ENCODE measurements at regions not wholly inside any gene's neighbourhood (a gene's known extent, or its start where the extent isn't known, plus 50 kb on each side); places are given as distances from the start of the nearest gene placed in this dataset.

DNA sequence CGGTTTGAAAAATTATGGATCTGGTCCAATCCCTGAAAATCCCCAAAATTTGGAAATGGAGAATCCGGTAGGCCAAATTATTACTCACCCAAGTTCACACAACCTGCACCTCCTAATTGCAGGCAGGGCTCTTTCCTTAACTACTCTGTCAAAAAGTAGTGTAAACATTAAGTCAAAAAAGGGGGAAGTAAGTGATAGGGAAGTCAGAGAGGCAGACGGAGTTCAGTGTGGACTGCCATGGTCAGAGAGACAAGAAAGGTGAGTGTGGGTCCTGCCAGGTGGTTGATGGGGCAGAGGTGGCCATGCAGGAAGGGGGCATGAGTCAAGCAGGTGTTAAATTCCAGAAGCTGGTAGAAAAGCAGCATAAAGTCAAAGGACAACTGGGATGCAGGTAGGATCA lies 83.5 kb upstream of the CALM2 start:
- Mint-ChIP-seq H3K4me3 (no peak overlapping the region), H3K27ac (peak overlapping the region in 2 of 7 donors; percentile 43 to 81), H3K36me3 (no peaks in the 10 kb centered on the region), H3K27me3 (ENCODE audit: low read depth in 3 of 3) (peaks cover 1 to 4% (median 3%) of the 10 kb centered on the region in 3 donors), H3K9me3 (peaks cover 0 to 6% (median 3%) of the 10 kb centered on the region in 7 donors), H3K4me1 (peaks cover 11% of the 10 kb centered on the region)
- no peak overlapping the region for H3K9ac ChIP-seq (ENCODE audit: insufficient read depth, low read length, poor library complexity, severe bottlenecking)
- H3K36me3 ChIP-seq (replicated peaks in 1 of 2; ENCODE audit: control insufficient read depth in 1 of 2, insufficient read depth in 2 of 2, low read length in 2 of 2), result no peaks in the 10 kb centered on the region
- H3K9me3 ChIP-seq (replicated peaks in 1 of 2; ENCODE audit: control insufficient read depth in 1 of 2, insufficient read depth in 1 of 2, low read length in 2 of 2), result no peaks in the 10 kb centered on the region
- H3K27me3 ChIP-seq (ENCODE audit: control insufficient read depth in 2 of 2, insufficient read depth in 2 of 2, low read length in 2 of 2), result no peaks in the 10 kb centered on the region
- no peak overlapping the region for H3K4me3 ChIP-seq (replicated peaks in 1 of 3; ENCODE audit: low read depth in 2 of 3, low read length in 3 of 3)
- no peak overlapping the region for H2AFZ ChIP-seq (ENCODE audit: insufficient read depth, low read depth, low read length, poor library complexity, severe bottlenecking)
- no peak overlapping the region for H3K4me2 ChIP-seq (replicated peaks; ENCODE audit: extremely low read depth, low read length, poor library complexity, severe bottlenecking)
- TF ChIP-seq, protein P1, sequence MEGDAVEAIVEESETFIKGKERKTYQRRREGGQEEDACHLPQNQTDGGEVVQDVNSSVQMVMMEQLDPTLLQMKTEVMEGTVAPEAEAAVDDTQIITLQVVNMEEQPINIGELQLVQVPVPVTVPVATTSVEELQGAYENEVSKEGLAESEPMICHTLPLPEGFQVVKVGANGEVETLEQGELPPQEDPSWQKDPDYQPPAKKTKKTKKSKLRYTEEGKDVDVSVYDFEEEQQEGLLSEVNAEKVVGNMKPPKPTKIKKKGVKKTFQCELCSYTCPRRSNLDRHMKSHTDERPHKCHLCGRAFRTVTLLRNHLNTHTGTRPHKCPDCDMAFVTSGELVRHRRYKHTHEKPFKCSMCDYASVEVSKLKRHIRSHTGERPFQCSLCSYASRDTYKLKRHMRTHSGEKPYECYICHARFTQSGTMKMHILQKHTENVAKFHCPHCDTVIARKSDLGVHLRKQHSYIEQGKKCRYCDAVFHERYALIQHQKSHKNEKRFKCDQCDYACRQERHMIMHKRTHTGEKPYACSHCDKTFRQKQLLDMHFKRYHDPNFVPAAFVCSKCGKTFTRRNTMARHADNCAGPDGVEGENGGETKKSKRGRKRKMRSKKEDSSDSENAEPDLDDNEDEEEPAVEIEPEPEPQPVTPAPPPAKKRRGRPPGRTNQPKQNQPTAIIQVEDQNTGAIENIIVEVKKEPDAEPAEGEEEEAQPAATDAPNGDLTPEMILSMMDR (IDR thresholded peaks at IDR 0.05), result no peak
- intact Hi-C loops (cut with micrococcal nuclease), result no loop called here
- no peaks in the 10 kb centered on the region for H3K79me2 ChIP-seq (ENCODE audit: insufficient read depth, low read length)
- H4K20me1 ChIP-seq (ENCODE audit: insufficient read depth, low read length), result no peaks in the 10 kb centered on the region
- no peak overlapping the region for H3K27ac ChIP-seq (ENCODE audit: low read depth in 1 of 2, low read length in 2 of 2)
- peak; percentile 29 to 52 (median 29) for DNase-seq
- H3K4me1 ChIP-seq (ENCODE audit: control insufficient read depth in 1 of 2, insufficient read depth in 2 of 2, low read length in 2 of 2), result peaks cover 2 to 8% of the 10 kb centered on the region in 2 donors
- WGBS (ENCODE audit: insufficient coverage), result 53% methylated on average over 3 of the region's 3 CpGs

DNA sequence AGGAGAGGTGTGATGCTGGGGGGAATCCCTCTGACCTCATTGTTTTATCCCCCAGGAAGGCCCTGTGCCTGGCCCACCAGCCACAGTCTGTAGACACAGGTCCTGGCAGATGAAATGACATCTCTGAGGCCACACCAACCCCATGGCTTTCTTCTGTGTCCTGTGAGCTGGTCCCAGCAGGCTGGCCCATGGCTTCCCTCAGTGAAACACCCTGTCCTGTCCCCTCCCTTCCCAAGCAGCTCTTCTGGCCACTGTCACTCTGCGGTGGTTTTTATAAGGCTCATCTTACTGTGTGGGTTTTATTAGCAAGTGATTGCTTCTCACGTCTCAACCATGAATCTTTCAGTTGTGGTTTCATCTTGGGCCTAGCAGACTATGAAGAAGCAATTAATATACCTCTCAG lies 81.6 kb upstream of the CALM2 start:
- no peaks in the 10 kb centered on the region for H3K36me3 ChIP-seq (replicated peaks in 1 of 2; ENCODE audit: control insufficient read depth in 1 of 2, insufficient read depth in 2 of 2, low read length in 2 of 2)
- H3K4me3 Mint-ChIP-seq, result no peak overlapping the region
- no peak overlapping the region for H3K27ac Mint-ChIP-seq
- TF ChIP-seq, protein P1 (IDR thresholded peaks at IDR 0.05), result no peak
- H3K4me1 Mint-ChIP-seq, result peaks cover 8% of the 10 kb centered on the region
- H3K4me2 ChIP-seq (replicated peaks; ENCODE audit: extremely low read depth, low read length, poor library complexity, severe bottlenecking), result no peak overlapping the region
- peaks cover 5 to 6% (median 5%) of the 10 kb centered on the region in 3 donors for H3K27me3 Mint-ChIP-seq (ENCODE audit: low read depth in 3 of 3)
- no peak overlapping the region for H2AFZ ChIP-seq (ENCODE audit: insufficient read depth, low read depth, low read length, poor library complexity, severe bottlenecking)
- peaks cover 2 to 8% of the 10 kb centered on the region in 2 donors for H3K4me1 ChIP-seq (ENCODE audit: control insufficient read depth in 1 of 2, insufficient read depth in 2 of 2, low read length in 2 of 2)
- intact Hi-C loops (cut with micrococcal nuclease), result no loop called here
- no peak for DNase-seq
- no peak overlapping the region for H3K27ac ChIP-seq (ENCODE audit: low read depth in 1 of 2, low read length in 2 of 2)
- H3K9me3 Mint-ChIP-seq, result peaks cover 0 to 6% (median 3%) of the 10 kb centered on the region in 7 donors
- H3K4me3 ChIP-seq (replicated peaks in 1 of 3; ENCODE audit: low read depth in 2 of 3, low read length in 3 of 3), result no peak overlapping the region
- no peaks in the 10 kb centered on the region for H3K9me3 ChIP-seq (replicated peaks in 1 of 2; ENCODE audit: control insufficient read depth in 1 of 2, insufficient read depth in 1 of 2, low read length in 2 of 2)
- no peaks in the 10 kb centered on the region for H3K27me3 ChIP-seq (ENCODE audit: control insufficient read depth in 2 of 2, insufficient read depth in 2 of 2, low read length in 2 of 2)
- H3K79me2 ChIP-seq (ENCODE audit: insufficient read depth, low read length), result no peaks in the 10 kb centered on the region
- WGBS (ENCODE audit: insufficient coverage), result no CpG with 5 or more reads among the region's 2 CpGs
- no peaks in the 10 kb centered on the region for H4K20me1 ChIP-seq (ENCODE audit: insufficient read depth, low read length)
- no peaks in the 10 kb centered on the region for H3K36me3 Mint-ChIP-seq
- no peak overlapping the region for H3K9ac ChIP-seq (ENCODE audit: insufficient read depth, low read length, poor library complexity, severe bottlenecking)

All from CD14-positive monocyte (primary cell).